ENCODE measurements at regions not wholly inside any gene's neighbourhood (a gene's known extent, or its start where the extent isn't known, plus 50 kb on each side); places are given as distances from the start of the nearest gene placed in this dataset.

- Histone ChIP-seq H3K27ac (no peak overlapping the region), H3K4me1 (no peaks in the 10 kb centered on the region), H3K4me3 (no peak overlapping the region), H3K9me3 (no peaks in the 10 kb centered on the region), H3K27me3 (no peaks in the 10 kb centered on the region), H3K36me3 (no peaks in the 10 kb centered on the region)
- WGBS (ENCODE audit: insufficient coverage, low coverage, low lambda C conversion rate, missing lambda C conversion rate) = 85% methylated on average over 10 of the region's 14 CpGs
- ATAC-seq = no peak
- TF ChIP-seq POLR2A (IDR thresholded peaks at IDR 0.05) = no peak
- TF ChIP-seq CTCF (IDR thresholded peaks at IDR 0.05) = no peak
- intact Hi-C loops (cut with DNase I) = no loop called here
- DNase-seq = no peak
Observed at GRCh38 chr14:101044741-101045140, 141.2 kb upstream of the RTL1 start.

DNA sequence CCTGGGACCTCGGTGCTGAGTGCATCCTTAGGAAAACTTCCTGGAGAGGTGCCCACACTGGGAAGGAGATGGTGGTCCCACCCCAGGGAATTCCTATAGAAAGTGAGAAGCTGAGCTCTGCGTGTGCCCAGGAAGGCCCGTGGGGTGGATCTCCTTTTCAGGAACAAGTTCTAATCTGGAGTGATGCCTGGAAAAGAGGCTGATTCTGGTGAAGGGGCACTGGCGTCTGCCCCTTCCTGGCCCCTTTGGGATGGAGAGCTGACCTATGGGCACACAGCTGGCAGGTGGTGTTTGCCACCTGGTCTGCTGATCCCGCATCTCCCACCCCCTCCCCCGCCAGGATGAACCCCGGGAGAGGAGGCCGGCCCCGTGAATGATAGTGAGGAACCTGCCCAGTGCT lies 142.0 kb upstream of the RTL1 start:
- no peaks in the 10 kb centered on the region for H3K4me1 ChIP-seq
- 63% methylated on average over 1 of the region's 9 CpGs for WGBS (ENCODE audit: insufficient coverage, low coverage, low lambda C conversion rate, missing lambda C conversion rate)
- intact Hi-C loops (cut with DNase I) = no loop called here
- no peak overlapping the region for H3K4me3 ChIP-seq
- ATAC-seq (no peak), DNase-seq (no peak)
- no peaks in the 10 kb centered on the region for H3K27me3 ChIP-seq
- TF ChIP-seq CTCF (IDR thresholded peaks at IDR 0.05) (no peak), POLR2A (IDR thresholded peaks at IDR 0.05) (no peak)
- H3K9me3 ChIP-seq = no peaks in the 10 kb centered on the region
- no peak overlapping the region for H3K27ac ChIP-seq
- no peaks in the 10 kb centered on the region for H3K36me3 ChIP-seq

DNA sequence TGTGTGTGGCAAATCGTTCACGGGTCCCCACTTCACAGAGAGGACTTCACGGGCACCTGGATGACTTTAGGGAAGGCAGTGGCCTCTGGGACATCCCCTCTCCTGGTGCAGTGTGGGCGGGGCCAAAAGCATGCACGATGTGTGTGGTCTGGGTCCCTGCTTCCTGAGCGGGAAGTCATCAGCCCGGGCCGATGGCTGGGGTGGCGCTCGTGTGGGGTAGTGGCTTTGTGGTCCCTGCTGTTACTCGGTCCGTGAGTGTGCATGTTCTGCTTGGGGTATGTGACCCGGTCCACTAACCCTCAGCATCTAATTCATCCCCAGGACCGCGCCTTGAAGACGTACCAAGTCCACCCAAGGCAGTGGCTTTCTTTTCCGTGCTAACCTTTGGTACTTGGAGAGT lies 142.5 kb upstream of the RTL1 start:
- H3K36me3 ChIP-seq = no peaks in the 10 kb centered on the region
- DNase-seq (no peak), ATAC-seq (no peak)
- H3K4me3 ChIP-seq = no peak overlapping the region
- intact Hi-C loops (cut with DNase I) = no loop called here
- H3K9me3 ChIP-seq = no peaks in the 10 kb centered on the region
- 67% methylated on average over 1 of the region's 17 CpGs for WGBS (ENCODE audit: insufficient coverage, low coverage, low lambda C conversion rate, missing lambda C conversion rate)
- H3K27me3 ChIP-seq = no peaks in the 10 kb centered on the region
- TF ChIP-seq CTCF (IDR thresholded peaks at IDR 0.05) (no peak), POLR2A (IDR thresholded peaks at IDR 0.05) (no peak)
- no peaks in the 10 kb centered on the region for H3K4me1 ChIP-seq
- H3K27ac ChIP-seq = no peak overlapping the region

DNA sequence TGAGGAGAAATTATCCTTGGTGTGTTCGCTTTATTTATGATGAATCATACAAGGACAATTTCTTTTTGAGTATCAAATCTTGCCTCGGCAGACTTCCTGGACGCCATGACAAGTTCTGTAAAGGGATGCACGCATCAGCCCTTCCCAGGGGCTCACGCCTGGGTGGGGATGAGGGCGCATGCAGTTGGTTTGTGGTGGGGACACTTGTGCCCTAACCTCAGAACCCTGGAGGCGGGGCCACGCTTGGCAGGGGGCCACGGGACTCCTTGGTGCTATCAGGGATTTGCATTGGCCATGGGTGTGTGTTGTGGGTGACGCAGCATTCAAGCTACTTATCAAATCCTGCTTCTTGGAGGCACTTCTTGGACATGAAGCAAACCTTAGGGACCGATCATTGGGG lies 143.8 kb upstream of the RTL1 start:
- Histone ChIP-seq H3K4me1 (no peaks in the 10 kb centered on the region), H3K9me3 (no peaks in the 10 kb centered on the region), H3K4me3 (no peak overlapping the region), H3K27ac (no peak overlapping the region), H3K36me3 (no peaks in the 10 kb centered on the region), H3K27me3 (no peaks in the 10 kb centered on the region)
- TF ChIP-seq CTCF (IDR thresholded peaks at IDR 0.05) = no peak
- TF ChIP-seq POLR2A (IDR thresholded peaks at IDR 0.05) = no peak
- ATAC-seq (no peak), DNase-seq (no peak)
- intact Hi-C loops (cut with DNase I) = no loop called here
- WGBS (ENCODE audit: insufficient coverage, low coverage, low lambda C conversion rate, missing lambda C conversion rate) = 33% methylated on average over 6 of the region's 11 CpGs

GRCh38 chr14:101048766-101049165 lies 145.2 kb upstream of the RTL1 start:
- no peaks in the 10 kb centered on the region for H3K36me3 ChIP-seq
- no peak for DNase-seq
- no peaks in the 10 kb centered on the region for H3K9me3 ChIP-seq
- no peak for ATAC-seq
- 75% methylated on average over 4 of the region's 14 CpGs for WGBS (ENCODE audit: insufficient coverage, low coverage, low lambda C conversion rate, missing lambda C conversion rate)
- no peak overlapping the region for H3K27ac ChIP-seq
- intact Hi-C loops (cut with DNase I) = no loop called here
- no peak for TF ChIP-seq CTCF (IDR thresholded peaks at IDR 0.05)
- TF ChIP-seq POLR2A (IDR thresholded peaks at IDR 0.05) = no peak
- no peaks in the 10 kb centered on the region for H3K4me1 ChIP-seq
- H3K4me3 ChIP-seq = no peak overlapping the region
- no peaks in the 10 kb centered on the region for H3K27me3 ChIP-seq

Data from right lobe of liver (tissue), 6 donors.